Esophagus muscularis mucosa (tissue), 3 donors: ENCODE measurements at regions not wholly inside any gene's neighbourhood (a gene's known extent, or its start where the extent isn't known, plus 50 kb on each side); places are given as distances from the start of the nearest gene placed in this dataset.

Experiments used
- EP300 ChIP-seq: sonication (generic); formaldehyde crosslinking; IDR thresholded peaks from one replicate; pipeline ENCODE4 v1.6.1; 2017; ENCODE audit warnings: antibody characterized with exemption
- TF ChIP-seq, protein P1 (sequence below), 3 experiments: fragments of 200-600 bp in 2 of 3; fragments of 450-650 bp in 1 of 3; sonication (generic) in 2 of 3; IDR thresholded peaks; one replicate each; pipeline ENCODE4 v1.5.1; 2017 to 2019; ENCODE audit warnings: antibody characterized with exemption in 3 of 3, mild to moderate bottlenecking in 2 of 3, moderate library complexity in 1 of 3

DNA sequence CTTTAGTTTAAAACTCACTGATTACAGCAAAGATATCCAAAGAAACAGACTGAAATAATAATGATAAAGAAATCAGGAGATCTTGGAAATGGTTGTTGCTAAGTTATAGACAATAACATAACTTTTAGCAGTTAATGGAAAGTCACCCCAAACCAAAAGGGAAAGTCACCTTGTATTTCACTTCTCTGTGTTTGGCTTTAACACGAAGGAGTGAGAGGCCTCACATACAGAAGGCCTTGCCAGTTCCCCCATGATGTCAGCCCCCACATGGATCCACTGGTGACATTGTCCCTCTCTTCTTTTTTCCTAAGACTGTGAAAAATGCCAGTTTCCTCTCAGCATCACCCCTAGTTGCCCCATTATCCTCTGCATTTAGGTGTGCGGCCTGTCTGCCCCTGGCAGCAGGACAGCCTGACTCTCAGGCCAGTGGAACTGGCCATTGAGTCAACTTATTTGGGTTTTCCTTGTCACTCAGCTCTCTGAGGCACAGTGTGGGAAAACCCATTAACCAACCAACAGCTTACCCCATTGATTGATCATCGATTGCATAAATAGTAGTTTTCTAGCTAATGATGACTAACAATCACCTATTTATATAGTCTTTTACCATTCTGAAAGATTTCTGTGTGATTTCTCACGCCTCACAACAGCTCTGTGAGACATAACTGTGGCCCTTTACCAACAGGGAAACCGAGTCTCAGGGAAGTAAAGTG lies 308.1 kb downstream of the PTTG2 start:
- TF ChIP-seq, protein P1, sequence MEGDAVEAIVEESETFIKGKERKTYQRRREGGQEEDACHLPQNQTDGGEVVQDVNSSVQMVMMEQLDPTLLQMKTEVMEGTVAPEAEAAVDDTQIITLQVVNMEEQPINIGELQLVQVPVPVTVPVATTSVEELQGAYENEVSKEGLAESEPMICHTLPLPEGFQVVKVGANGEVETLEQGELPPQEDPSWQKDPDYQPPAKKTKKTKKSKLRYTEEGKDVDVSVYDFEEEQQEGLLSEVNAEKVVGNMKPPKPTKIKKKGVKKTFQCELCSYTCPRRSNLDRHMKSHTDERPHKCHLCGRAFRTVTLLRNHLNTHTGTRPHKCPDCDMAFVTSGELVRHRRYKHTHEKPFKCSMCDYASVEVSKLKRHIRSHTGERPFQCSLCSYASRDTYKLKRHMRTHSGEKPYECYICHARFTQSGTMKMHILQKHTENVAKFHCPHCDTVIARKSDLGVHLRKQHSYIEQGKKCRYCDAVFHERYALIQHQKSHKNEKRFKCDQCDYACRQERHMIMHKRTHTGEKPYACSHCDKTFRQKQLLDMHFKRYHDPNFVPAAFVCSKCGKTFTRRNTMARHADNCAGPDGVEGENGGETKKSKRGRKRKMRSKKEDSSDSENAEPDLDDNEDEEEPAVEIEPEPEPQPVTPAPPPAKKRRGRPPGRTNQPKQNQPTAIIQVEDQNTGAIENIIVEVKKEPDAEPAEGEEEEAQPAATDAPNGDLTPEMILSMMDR (IDR thresholded peaks at IDR 0.05) = no peak
- TF ChIP-seq EP300 = no peak
